ENCODE measurements at regions not wholly inside any gene's neighbourhood (a gene's known extent, or its start where the extent isn't known, plus 50 kb on each side); places are given as distances from the start of the nearest gene placed in this dataset.

- no peak overlapping the region for H4K8ac ChIP-seq (ENCODE audit: low read length)
- H2BK12ac ChIP-seq (ENCODE audit: low read length in 2 of 2): no peak overlapping the region
- no peak overlapping the region for H3K9ac ChIP-seq (ENCODE audit: low read length)
- no peaks in the 10 kb centered on the region for H3K4me1 ChIP-seq (ENCODE audit: control insufficient read depth, insufficient read depth, low read depth, low read length)
- no peak for DNase-seq
- no peak overlapping the region for H3K27ac ChIP-seq (ENCODE audit: low read length, poor library complexity, severe bottlenecking)
- no peak overlapping the region for H2BK120ac ChIP-seq (ENCODE audit: low read depth, low read length)
- no peak overlapping the region for H2AFZ ChIP-seq (ENCODE audit: low read depth, low read length)
- H3K9me3 ChIP-seq (ENCODE audit: control insufficient read depth, low read length): no peaks in the 10 kb centered on the region
- 48% methylated on average over 1 of the region's 2 CpGs for WGBS
- no peak overlapping the region for H3K14ac ChIP-seq (ENCODE audit: low read length in 2 of 2)
- no peak overlapping the region for H4K91ac ChIP-seq (ENCODE audit: low read length)
- no peak overlapping the region for H3K23ac ChIP-seq (ENCODE audit: low read length in 2 of 2)
- no peak overlapping the region for H3K4me3 ChIP-seq (ENCODE audit: insufficient read depth in 1 of 2, low read depth in 1 of 2, low read length in 2 of 2)
- no peak overlapping the region for H2AK5ac ChIP-seq (ENCODE audit: low read length, severe bottlenecking)
- no peak overlapping the region for H3K4me2 ChIP-seq (ENCODE audit: low read length, poor library complexity, severe bottlenecking)
- no peak overlapping the region for H2BK15ac ChIP-seq (ENCODE audit: low read depth, poor library complexity, severe bottlenecking)
- no peaks in the 10 kb centered on the region for H3K36me3 ChIP-seq (ENCODE audit: control insufficient read depth in 1 of 2, insufficient read depth in 2 of 2, low read depth in 1 of 2, low read length in 2 of 2)
- no peaks in the 10 kb centered on the region for H3K79me1 ChIP-seq (replicated peaks; ENCODE audit: low read length, poor library complexity, severe bottlenecking)
- no peak overlapping the region for H2BK5ac ChIP-seq (ENCODE audit: low read depth, low read length, poor library complexity, severe bottlenecking)
- no peaks in the 10 kb centered on the region for H3K27me3 ChIP-seq (ENCODE audit: control insufficient read depth in 1 of 2, insufficient read depth in 1 of 2, low read length in 2 of 2)
- no peak overlapping the region for H3K4ac ChIP-seq (ENCODE audit: low read depth in 1 of 2, low read length in 2 of 2)
- no peak overlapping the region for H3K18ac ChIP-seq (ENCODE audit: low read depth in 1 of 2, low read length in 2 of 2)
Measured at GRCh38 chr18:38487521-38487920, 921.9 kb upstream of the CELF4 start.

DNA sequence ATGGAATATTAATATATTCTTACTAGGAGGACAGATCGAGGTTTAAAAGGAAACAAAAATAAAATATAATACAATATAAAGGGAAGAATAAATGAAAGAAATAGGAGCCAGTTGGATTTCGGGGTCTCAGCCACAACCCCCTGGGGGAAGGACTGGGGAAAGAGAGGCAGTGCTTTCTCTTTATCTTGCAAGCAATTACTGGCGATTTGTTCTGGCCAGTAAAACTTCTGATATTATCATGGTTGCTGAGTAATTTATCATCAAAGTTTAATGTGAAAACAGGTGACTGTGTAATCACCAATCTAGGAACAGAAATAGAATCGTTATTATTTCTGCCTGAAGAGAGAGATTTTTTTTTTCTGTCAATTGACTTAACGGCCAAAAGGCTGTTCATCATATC is 917.7 kb upstream of the CELF4 start:
- WGBS: 82% methylated on average over 2 of the region's 5 CpGs

GRCh38 chr18:38481576-38481975 is 916.0 kb upstream of the CELF4 start:
- Histone ChIP-seq H2BK5ac (ENCODE audit: low read depth, low read length, poor library complexity, severe bottlenecking) (no peak overlapping the region), H3K27ac (ENCODE audit: low read length, poor library complexity, severe bottlenecking) (no peak overlapping the region), H2BK15ac (ENCODE audit: low read depth, poor library complexity, severe bottlenecking) (no peak overlapping the region), H3K36me3 (ENCODE audit: control insufficient read depth in 1 of 2, insufficient read depth in 2 of 2, low read depth in 1 of 2, low read length in 2 of 2) (no peaks in the 10 kb centered on the region), H4K8ac (ENCODE audit: low read length) (no peak overlapping the region), H3K18ac (ENCODE audit: low read depth in 1 of 2, low read length in 2 of 2) (no peak overlapping the region), H2AK5ac (ENCODE audit: low read length, severe bottlenecking) (no peak overlapping the region), H3K4me1 (ENCODE audit: control insufficient read depth, insufficient read depth, low read depth, low read length) (no peaks in the 10 kb centered on the region), H3K23ac (ENCODE audit: low read length in 2 of 2) (no peak overlapping the region), H2BK12ac (ENCODE audit: low read length in 2 of 2) (no peak overlapping the region), H3K4me2 (ENCODE audit: low read length, poor library complexity, severe bottlenecking) (no peak overlapping the region), H2AFZ (ENCODE audit: low read depth, low read length) (no peak overlapping the region), H3K4ac (ENCODE audit: low read depth in 1 of 2, low read length in 2 of 2) (no peak overlapping the region), H3K27me3 (ENCODE audit: control insufficient read depth in 1 of 2, insufficient read depth in 1 of 2, low read length in 2 of 2) (no peaks in the 10 kb centered on the region), H3K9me3 (ENCODE audit: control insufficient read depth, low read length) (peaks cover 7% of the 10 kb centered on the region), H3K4me3 (ENCODE audit: insufficient read depth in 1 of 2, low read depth in 1 of 2, low read length in 2 of 2) (no peak overlapping the region), H3K14ac (ENCODE audit: low read length in 2 of 2) (no peak overlapping the region), H3K9ac (ENCODE audit: low read length) (no peak overlapping the region), H3K79me1 (replicated peaks; ENCODE audit: low read length, poor library complexity, severe bottlenecking) (no peaks in the 10 kb centered on the region), H4K91ac (ENCODE audit: low read length) (no peak overlapping the region), H2BK120ac (ENCODE audit: low read depth, low read length) (no peak overlapping the region)
- WGBS: 95% methylated on average over 4 of the region's 5 CpGs
- no peak for DNase-seq

More for the DNA sequence above, 917.7 kb upstream of the CELF4 start:
- Histone ChIP-seq H2BK12ac (ENCODE audit: low read length in 2 of 2) (no peak overlapping the region), H3K4me2 (ENCODE audit: low read length, poor library complexity, severe bottlenecking) (no peak overlapping the region), H4K8ac (ENCODE audit: low read length) (no peak overlapping the region), H3K9me3 (ENCODE audit: control insufficient read depth, low read length) (peaks cover 7% of the 10 kb centered on the region), H2AFZ (ENCODE audit: low read depth, low read length) (no peak overlapping the region), H3K27ac (ENCODE audit: low read length, poor library complexity, severe bottlenecking) (no peak overlapping the region), H3K4me3 (ENCODE audit: insufficient read depth in 1 of 2, low read depth in 1 of 2, low read length in 2 of 2) (no peak overlapping the region), H3K18ac (ENCODE audit: low read depth in 1 of 2, low read length in 2 of 2) (no peak overlapping the region), H3K4ac (ENCODE audit: low read depth in 1 of 2, low read length in 2 of 2) (no peak overlapping the region), H4K91ac (ENCODE audit: low read length) (no peak overlapping the region), H2BK15ac (ENCODE audit: low read depth, poor library complexity, severe bottlenecking) (no peak overlapping the region), H3K27me3 (ENCODE audit: control insufficient read depth in 1 of 2, insufficient read depth in 1 of 2, low read length in 2 of 2) (no peaks in the 10 kb centered on the region), H3K36me3 (ENCODE audit: control insufficient read depth in 1 of 2, insufficient read depth in 2 of 2, low read depth in 1 of 2, low read length in 2 of 2) (no peaks in the 10 kb centered on the region), H3K23ac (ENCODE audit: low read length in 2 of 2) (no peak overlapping the region), H3K4me1 (ENCODE audit: control insufficient read depth, insufficient read depth, low read depth, low read length) (no peaks in the 10 kb centered on the region), H3K9ac (ENCODE audit: low read length) (no peak overlapping the region), H3K14ac (ENCODE audit: low read length in 2 of 2) (no peak overlapping the region), H3K79me1 (replicated peaks; ENCODE audit: low read length, poor library complexity, severe bottlenecking) (no peaks in the 10 kb centered on the region), H2BK5ac (ENCODE audit: low read depth, low read length, poor library complexity, severe bottlenecking) (no peak overlapping the region), H2BK120ac (ENCODE audit: low read depth, low read length) (no peak overlapping the region), H2AK5ac (ENCODE audit: low read length, severe bottlenecking) (no peak overlapping the region)
- no peak for DNase-seq

DNA sequence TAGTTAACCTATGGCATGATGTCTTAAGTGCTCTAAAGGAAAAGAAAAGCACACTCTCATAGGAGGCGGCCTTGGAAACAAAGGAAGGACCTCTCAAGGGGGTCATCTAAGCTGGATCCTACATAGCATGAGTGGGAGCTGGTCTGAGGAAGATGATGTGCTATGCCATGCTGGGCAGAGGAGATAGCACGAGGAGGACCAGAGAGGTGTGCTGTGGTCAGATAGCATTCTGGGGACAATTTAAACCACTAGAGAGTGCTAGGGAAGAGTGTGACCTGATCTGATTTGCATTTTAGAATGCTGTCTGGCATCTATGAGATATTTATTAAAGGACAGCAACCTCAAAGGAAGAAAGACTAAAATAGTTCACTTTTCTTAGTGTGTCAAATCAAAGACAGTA is 910.1 kb upstream of the CELF4 start:
- Histone ChIP-seq H2BK120ac (ENCODE audit: low read depth, low read length) (no peak overlapping the region), H3K9me3 (ENCODE audit: control insufficient read depth, low read length) (peaks cover 7% of the 10 kb centered on the region), H4K8ac (ENCODE audit: low read length) (no peak overlapping the region), H3K9ac (ENCODE audit: low read length) (no peak overlapping the region), H2BK5ac (ENCODE audit: low read depth, low read length, poor library complexity, severe bottlenecking) (no peak overlapping the region), H3K27ac (ENCODE audit: low read length, poor library complexity, severe bottlenecking) (no peak overlapping the region), H2BK12ac (ENCODE audit: low read length in 2 of 2) (no peak overlapping the region), H3K4me3 (ENCODE audit: insufficient read depth in 1 of 2, low read depth in 1 of 2, low read length in 2 of 2) (no peak overlapping the region), H2AK5ac (ENCODE audit: low read length, severe bottlenecking) (no peak overlapping the region), H2BK15ac (ENCODE audit: low read depth, poor library complexity, severe bottlenecking) (no peak overlapping the region), H3K79me1 (replicated peaks; ENCODE audit: low read length, poor library complexity, severe bottlenecking) (no peaks in the 10 kb centered on the region), H3K23ac (ENCODE audit: low read length in 2 of 2) (no peak overlapping the region), H3K18ac (ENCODE audit: low read depth in 1 of 2, low read length in 2 of 2) (no peak overlapping the region), H3K4me2 (ENCODE audit: low read length, poor library complexity, severe bottlenecking) (no peak overlapping the region), H3K36me3 (ENCODE audit: control insufficient read depth in 1 of 2, insufficient read depth in 2 of 2, low read depth in 1 of 2, low read length in 2 of 2) (no peaks in the 10 kb centered on the region), H3K14ac (ENCODE audit: low read length in 2 of 2) (no peak overlapping the region), H3K4ac (ENCODE audit: low read depth in 1 of 2, low read length in 2 of 2) (no peak overlapping the region), H4K91ac (ENCODE audit: low read length) (no peak overlapping the region), H3K4me1 (ENCODE audit: control insufficient read depth, insufficient read depth, low read depth, low read length) (no peaks in the 10 kb centered on the region), H3K27me3 (ENCODE audit: control insufficient read depth in 1 of 2, insufficient read depth in 1 of 2, low read length in 2 of 2) (no peaks in the 10 kb centered on the region), H2AFZ (ENCODE audit: low read depth, low read length) (no peak overlapping the region)
- 71% methylated on average over 2 of the region's 2 CpGs for WGBS
- DNase-seq: no peak
